SK-N-SH treated with all-trans-retinoic acid at 6 μM for 48 hours (cell line): ENCODE measurements at regions not wholly inside any gene's neighbourhood (a gene's known extent, or its start where the extent isn't known, plus 50 kb on each side); places are given as distances from the start of the nearest gene placed in this dataset.

Source experiments
- ATAC-seq: fragments of 200-7000 bp; cut with Tn5 transposase; 3 replicates; pipeline ENCODE4 v1.9.1; 2020; ENCODE audit warnings: mild to moderate bottlenecking, moderate library complexity
- ARNTL ChIP-seq: fragments of 450-650 bp; formaldehyde crosslinking; IDR thresholded peaks from 2 replicates; pipeline ENCODE4 v1.5.0; 2020; ENCODE audit warnings: low read depth, mild to moderate bottlenecking, moderate library complexity, borderline replicate concordance
- BACH2 ChIP-seq: fragments of 250-450 bp; sonication (Bioruptor Pico); IDR thresholded peaks from 2 replicates; pipeline ENCODE4 v1.9.0; 2021; ENCODE audit warnings: mild to moderate bottlenecking, borderline replicate concordance
- CSDC2 ChIP-seq: fragments of 250-450 bp; sonication (Bioruptor Pico); IDR thresholded peaks from 2 replicates; pipeline ENCODE4 v1.5.0; 2020; ENCODE audit warnings: mild to moderate bottlenecking, moderate library complexity
- ESRRG ChIP-seq: fragments of 250-450 bp; sonication (Bioruptor Pico); IDR thresholded peaks from 2 replicates; pipeline ENCODE4 v1.6.1; 2021; ENCODE audit warnings: mild to moderate bottlenecking
- GLIS3 ChIP-seq: fragments of 250-450 bp; sonication (Bioruptor Pico); IDR thresholded peaks from 2 replicates; pipeline ENCODE4 v1.5.0; 2020; ENCODE audit warnings: mild to moderate bottlenecking, moderate library complexity
- ISL1 ChIP-seq: fragments of 250-450 bp; sonication (Bioruptor Pico); IDR thresholded peaks from 2 replicates; pipeline ENCODE4 v2.1.2; 2022; ENCODE audit warnings: mild to moderate bottlenecking, moderate library complexity
- OSR1 ChIP-seq: fragments of 250-450 bp; sonication (Bioruptor Pico); IDR thresholded peaks from 2 replicates; pipeline ENCODE4 v1.8.0; 2022; ENCODE audit warnings: moderate library complexity, mild to moderate bottlenecking, inconsistent platforms
- RARB ChIP-seq: fragments of 250-450 bp; sonication (Bioruptor Pico); IDR thresholded peaks from 2 replicates; pipeline ENCODE4 v1.8.0; 2021; ENCODE audit warnings: mild to moderate bottlenecking, moderate library complexity
- SNAI2 ChIP-seq: fragments of 250-450 bp; sonication (Bioruptor Pico); IDR thresholded peaks from 2 replicates; pipeline ENCODE4 v1.5.0; 2020; ENCODE audit warnings: mild to moderate bottlenecking, moderate library complexity
- TCF4 ChIP-seq: fragments of 250-450 bp; sonication (Bioruptor Pico); IDR thresholded peaks from 2 replicates; pipeline ENCODE4 v1.8.0; 2021; ENCODE audit warnings: mild to moderate bottlenecking, moderate library complexity, borderline replicate concordance
- TOX ChIP-seq: fragments of 250-450 bp; sonication (Bioruptor Pico); IDR thresholded peaks from 2 replicates; pipeline ENCODE4 v1.8.0; 2021; ENCODE audit warnings: mild to moderate bottlenecking, moderate library complexity, borderline replicate concordance
- ZC3H10 ChIP-seq: fragments of 250-450 bp; sonication (Bioruptor Pico); IDR thresholded peaks from 2 replicates; pipeline ENCODE4 v1.5.1; 2021; ENCODE audit warnings: mild to moderate bottlenecking, moderate library complexity
- ZFP3 ChIP-seq: fragments of 250-450 bp; sonication (Bioruptor Pico); IDR thresholded peaks from 2 replicates; pipeline ENCODE4 v1.5.0; 2020; ENCODE audit warnings: mild to moderate bottlenecking, moderate library complexity
- ZFP30 ChIP-seq: fragments of 450-650 bp; formaldehyde crosslinking; IDR thresholded peaks from 2 replicates; pipeline ENCODE4 v1.5.0; 2022; ENCODE audit warnings: mild to moderate bottlenecking, moderate library complexity
- ZNF565 ChIP-seq: fragments of 450-650 bp; formaldehyde crosslinking; conservative IDR thresholded peaks from 2 replicates; pipeline ENCODE4 v1.5.0; 2020; ENCODE audit warnings: low read depth, mild to moderate bottlenecking, moderate library complexity
- ZNF70 ChIP-seq: fragments of 450-650 bp; formaldehyde crosslinking; IDR thresholded peaks from 2 replicates; pipeline ENCODE4 v1.5.0; 2020; ENCODE audit warnings: mild to moderate bottlenecking, moderate library complexity
- ZNF8 ChIP-seq: fragments of 450-650 bp; formaldehyde crosslinking; IDR thresholded peaks from 2 replicates; pipeline ENCODE4 v1.5.0; 2020; ENCODE audit warnings: mild to moderate bottlenecking, moderate library complexity
- TF ChIP-seq, protein P1 (sequence below): fragments of 250-450 bp; sonication (Bioruptor Pico); IDR thresholded peaks from 2 replicates; pipeline ENCODE4 v1.5.1; 2021; ENCODE audit warnings: mild to moderate bottlenecking, moderate library complexity
- TF ChIP-seq, protein P2 (sequence below): fragments of 250-450 bp; sonication (Bioruptor Pico); IDR thresholded peaks from 2 replicates; pipeline ENCODE4 v1.5.0; 2020; ENCODE audit warnings: mild to moderate bottlenecking, moderate library complexity
- TF ChIP-seq, protein P3 (sequence below): fragments of 250-450 bp; sonication (Bioruptor Pico); IDR thresholded peaks from 2 replicates; pipeline ENCODE4 v1.8.0; 2020; ENCODE audit warnings: mild to moderate bottlenecking, moderate library complexity, borderline replicate concordance
- TF ChIP-seq, protein P4 (sequence below): fragments of 250-450 bp; sonication (Bioruptor Pico); IDR thresholded peaks from 2 replicates; pipeline ENCODE4 v1.8.0; 2021; ENCODE audit warnings: low read depth, mild to moderate bottlenecking, moderate library complexity, borderline replicate concordance

DNA sequence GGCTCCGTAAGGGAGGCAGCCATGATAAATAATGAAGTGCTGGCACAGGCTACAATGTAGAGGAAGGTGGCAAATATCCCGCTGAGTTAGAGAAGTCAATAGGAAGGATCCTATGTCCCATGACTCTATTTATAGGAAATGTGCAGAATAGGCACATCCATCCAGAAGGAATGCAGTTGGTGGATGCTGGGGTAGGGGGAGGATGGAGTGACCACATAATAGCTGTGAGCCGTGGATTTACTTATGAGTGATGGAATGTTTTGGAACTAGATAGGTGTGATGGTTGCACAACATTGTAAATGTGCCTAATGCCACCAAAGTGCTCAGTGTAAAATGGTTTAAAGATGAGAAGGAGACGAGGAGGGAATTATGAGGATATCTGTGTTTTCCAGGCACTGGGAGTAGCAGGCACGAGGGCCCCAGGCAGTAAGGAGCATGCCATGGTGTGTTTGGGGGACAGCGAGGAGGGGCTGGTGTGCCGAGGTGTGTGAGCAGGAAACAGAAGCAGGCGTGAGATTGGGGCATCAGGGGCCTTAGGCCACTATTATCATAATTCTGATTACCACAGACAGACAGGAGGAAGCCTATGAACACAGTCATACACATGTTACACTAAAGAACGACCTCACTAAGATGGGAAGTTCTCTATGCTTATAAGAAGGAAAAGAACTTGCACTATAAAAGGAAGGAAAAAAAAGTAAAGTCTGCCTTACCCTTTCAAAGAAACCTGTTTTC, 837.3 kb upstream of the TMEM132C start:
- no peak for ATAC-seq
- TF ChIP-seq ZFP3 (CRISPR knock-in tag): no peak
- no peak for TF ChIP-seq ISL1
- no peak for TF ChIP-seq OSR1 (CRISPR knock-in tag)
- TF ChIP-seq ESRRG (CRISPR knock-in tag): no peak
- no peak for TF ChIP-seq TOX

DNA sequence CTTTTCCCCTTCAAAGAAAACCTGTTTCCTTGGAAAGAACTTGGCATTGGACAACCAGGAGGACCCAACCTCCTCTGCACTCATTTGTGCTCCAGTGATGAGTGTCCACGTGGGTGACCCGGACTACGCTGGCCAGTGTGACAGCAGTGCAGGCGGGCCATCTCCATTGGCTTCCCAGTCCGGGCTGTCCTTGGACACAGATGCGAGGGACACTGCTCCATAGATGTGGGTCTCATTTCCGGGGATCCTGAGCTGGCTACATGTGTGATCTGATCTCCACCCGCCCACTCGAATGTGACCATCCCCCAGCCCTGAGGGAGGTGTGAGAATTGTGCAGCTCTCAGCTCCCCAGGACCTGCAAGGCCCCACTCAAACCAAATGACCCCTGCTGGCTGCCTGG, 836.6 kb upstream of the TMEM132C start:
- TF ChIP-seq ZC3H10 (CRISPR knock-in tag): no peak
- TF ChIP-seq GLIS3 (CRISPR knock-in tag): no peak
- TF ChIP-seq RARB: no peak
- TF ChIP-seq TOX: no peak
- no peak for TF ChIP-seq ZFP3 (CRISPR knock-in tag)
- ATAC-seq: no peak

DNA sequence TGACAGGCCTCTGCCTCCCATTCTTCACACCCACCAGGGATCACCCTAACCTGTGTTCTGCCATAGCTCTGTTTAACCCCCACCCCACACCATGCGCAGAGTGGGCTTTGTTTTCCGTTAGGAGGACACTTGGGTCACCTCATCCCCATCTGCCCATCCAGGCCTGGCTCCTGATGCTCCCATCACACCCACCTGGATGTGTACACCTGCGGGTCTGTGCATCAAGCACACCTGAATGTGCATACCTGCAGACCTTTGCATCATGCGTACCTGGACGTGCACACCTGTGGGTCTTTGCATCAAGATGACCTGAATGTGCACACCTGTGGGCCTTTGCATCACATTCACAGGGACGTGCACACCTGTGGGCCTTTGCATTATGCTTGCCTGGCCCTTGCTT, 835.8 kb upstream of the TMEM132C start:
- TF ChIP-seq ZC3H10 (CRISPR knock-in tag) (no peak), ARNTL (CRISPR knock-in tag) (no peak), GLIS3 (CRISPR knock-in tag) (no peak), BACH2 (CRISPR knock-in tag) (no peak), TOX (no peak), ZFP30 (no peak), ZNF8 (no peak), ZNF70 (no peak), CSDC2 (CRISPR knock-in tag) (no peak), ZNF565 (no peak), RARB (no peak), OSR1 (CRISPR knock-in tag) (no peak), SNAI2 (CRISPR knock-in tag) (no peak), ZFP3 (CRISPR knock-in tag) (no peak), TCF4 (CRISPR knock-in tag) (no peak)
- TF ChIP-seq, protein P1, sequence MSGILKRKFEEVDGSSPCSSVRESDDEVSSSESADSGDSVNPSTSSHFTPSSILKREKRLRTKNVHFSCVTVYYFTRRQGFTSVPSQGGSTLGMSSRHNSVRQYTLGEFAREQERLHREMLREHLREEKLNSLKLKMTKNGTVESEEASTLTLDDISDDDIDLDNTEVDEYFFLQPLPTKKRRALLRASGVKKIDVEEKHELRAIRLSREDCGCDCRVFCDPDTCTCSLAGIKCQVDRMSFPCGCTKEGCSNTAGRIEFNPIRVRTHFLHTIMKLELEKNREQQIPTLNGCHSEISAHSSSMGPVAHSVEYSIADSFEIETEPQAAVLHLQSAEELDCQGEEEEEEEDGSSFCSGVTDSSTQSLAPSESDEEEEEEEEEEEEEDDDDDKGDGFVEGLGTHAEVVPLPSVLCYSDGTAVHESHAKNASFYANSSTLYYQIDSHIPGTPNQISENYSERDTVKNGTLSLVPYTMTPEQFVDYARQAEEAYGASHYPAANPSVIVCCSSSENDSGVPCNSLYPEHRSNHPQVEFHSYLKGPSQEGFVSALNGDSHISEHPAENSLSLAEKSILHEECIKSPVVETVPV (CRISPR knock-in tag): no peak
- TF ChIP-seq, protein P2, sequence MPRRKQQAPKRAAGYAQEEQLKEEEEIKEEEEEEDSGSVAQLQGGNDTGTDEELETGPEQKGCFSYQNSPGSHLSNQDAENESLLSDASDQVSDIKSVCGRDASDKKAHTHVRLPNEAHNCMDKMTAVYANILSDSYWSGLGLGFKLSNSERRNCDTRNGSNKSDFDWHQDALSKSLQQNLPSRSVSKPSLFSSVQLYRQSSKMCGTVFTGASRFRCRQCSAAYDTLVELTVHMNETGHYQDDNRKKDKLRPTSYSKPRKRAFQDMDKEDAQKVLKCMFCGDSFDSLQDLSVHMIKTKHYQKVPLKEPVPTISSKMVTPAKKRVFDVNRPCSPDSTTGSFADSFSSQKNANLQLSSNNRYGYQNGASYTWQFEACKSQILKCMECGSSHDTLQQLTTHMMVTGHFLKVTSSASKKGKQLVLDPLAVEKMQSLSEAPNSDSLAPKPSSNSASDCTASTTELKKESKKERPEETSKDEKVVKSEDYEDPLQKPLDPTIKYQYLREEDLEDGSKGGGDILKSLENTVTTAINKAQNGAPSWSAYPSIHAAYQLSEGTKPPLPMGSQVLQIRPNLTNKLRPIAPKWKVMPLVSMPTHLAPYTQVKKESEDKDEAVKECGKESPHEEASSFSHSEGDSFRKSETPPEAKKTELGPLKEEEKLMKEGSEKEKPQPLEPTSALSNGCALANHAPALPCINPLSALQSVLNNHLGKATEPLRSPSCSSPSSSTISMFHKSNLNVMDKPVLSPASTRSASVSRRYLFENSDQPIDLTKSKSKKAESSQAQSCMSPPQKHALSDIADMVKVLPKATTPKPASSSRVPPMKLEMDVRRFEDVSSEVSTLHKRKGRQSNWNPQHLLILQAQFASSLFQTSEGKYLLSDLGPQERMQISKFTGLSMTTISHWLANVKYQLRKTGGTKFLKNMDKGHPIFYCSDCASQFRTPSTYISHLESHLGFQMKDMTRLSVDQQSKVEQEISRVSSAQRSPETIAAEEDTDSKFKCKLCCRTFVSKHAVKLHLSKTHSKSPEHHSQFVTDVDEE (CRISPR knock-in tag): no peak
- TF ChIP-seq, protein P3, sequence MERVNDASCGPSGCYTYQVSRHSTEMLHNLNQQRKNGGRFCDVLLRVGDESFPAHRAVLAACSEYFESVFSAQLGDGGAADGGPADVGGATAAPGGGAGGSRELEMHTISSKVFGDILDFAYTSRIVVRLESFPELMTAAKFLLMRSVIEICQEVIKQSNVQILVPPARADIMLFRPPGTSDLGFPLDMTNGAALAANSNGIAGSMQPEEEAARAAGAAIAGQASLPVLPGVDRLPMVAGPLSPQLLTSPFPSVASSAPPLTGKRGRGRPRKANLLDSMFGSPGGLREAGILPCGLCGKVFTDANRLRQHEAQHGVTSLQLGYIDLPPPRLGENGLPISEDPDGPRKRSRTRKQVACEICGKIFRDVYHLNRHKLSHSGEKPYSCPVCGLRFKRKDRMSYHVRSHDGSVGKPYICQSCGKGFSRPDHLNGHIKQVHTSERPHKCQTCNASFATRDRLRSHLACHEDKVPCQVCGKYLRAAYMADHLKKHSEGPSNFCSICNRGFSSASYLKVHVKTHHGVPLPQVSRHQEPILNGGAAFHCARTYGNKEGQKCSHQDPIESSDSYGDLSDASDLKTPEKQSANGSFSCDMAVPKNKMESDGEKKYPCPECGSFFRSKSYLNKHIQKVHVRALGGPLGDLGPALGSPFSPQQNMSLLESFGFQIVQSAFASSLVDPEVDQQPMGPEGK (CRISPR knock-in tag): no peak

DNA sequence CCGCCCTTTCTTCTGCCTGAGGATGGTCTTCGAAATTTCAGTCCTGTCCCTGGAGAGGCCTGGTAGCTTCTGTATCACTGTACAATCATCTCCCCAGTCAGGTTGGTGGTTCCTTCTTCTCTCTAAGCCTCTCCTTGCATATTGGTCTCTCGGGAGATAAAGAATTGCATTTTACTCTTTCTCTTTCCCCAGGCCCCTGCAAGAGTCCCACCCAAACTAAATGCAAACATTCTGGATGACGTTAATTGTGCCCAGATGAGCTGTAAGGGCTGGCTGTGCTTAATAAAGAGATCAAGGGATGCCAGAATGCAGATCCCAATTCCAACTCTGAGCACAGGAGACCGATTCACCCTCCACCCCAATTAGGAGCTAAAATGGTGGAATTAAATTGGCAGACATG, 835.4 kb upstream of the TMEM132C start:
- TF ChIP-seq ZNF565 (no peak), ZFP3 (CRISPR knock-in tag) (no peak), ZFP30 (no peak), CSDC2 (CRISPR knock-in tag) (no peak), RARB (no peak), OSR1 (CRISPR knock-in tag) (no peak), BACH2 (CRISPR knock-in tag) (no peak), ARNTL (CRISPR knock-in tag) (no peak), ISL1 (no peak)
- TF ChIP-seq, protein P1 (CRISPR knock-in tag): no peak
- TF ChIP-seq, protein P3 (CRISPR knock-in tag): no peak
- TF ChIP-seq, protein P2 (CRISPR knock-in tag): no peak
- TF ChIP-seq, protein P4, sequence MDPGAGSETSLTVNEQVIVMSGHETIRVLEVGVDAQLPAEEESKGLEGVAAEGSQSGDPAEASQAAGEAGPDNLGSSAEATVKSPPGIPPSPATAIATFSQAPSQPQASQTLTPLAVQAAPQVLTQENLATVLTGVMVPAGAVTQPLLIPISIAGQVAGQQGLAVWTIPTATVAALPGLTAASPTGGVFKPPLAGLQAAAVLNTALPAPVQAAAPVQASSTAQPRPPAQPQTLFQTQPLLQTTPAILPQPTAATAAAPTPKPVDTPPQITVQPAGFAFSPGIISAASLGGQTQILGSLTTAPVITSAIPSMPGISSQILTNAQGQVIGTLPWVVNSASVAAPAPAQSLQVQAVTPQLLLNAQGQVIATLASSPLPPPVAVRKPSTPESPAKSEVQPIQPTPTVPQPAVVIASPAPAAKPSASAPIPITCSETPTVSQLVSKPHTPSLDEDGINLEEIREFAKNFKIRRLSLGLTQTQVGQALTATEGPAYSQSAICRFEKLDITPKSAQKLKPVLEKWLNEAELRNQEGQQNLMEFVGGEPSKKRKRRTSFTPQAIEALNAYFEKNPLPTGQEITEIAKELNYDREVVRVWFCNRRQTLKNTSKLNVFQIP (CRISPR knock-in tag): no peak
- ATAC-seq: no peak

More for the DNA sequence above, 835.8 kb upstream of the TMEM132C start:
- no peak for ATAC-seq
